ENCODE measurements at regions not wholly inside any gene's neighbourhood (a gene's known extent, or its start where the extent isn't known, plus 50 kb on each side); places are given as distances from the start of the nearest gene placed in this dataset.
A peak's percentile ranks its signal among the peaks of the same experiment; 100 is the strongest.

GRCh38 chr5:68872088-68872839 lies 221.6 kb upstream of the SLC30A5 start:
- DNase-seq (ENCODE audit: low spot score): no peak

- no peak for DNase-seq (ENCODE audit: low spot score)
These were observed 220.6 kb upstream of the SLC30A5 start for GRCh38 chr5:68873198-68873597.

GRCh38 chr5:68875351-68875750 lies 218.5 kb upstream of the SLC30A5 start:
- no peak for DNase-seq (ENCODE audit: low spot score)

- no peak for DNase-seq (ENCODE audit: low spot score)
These were observed 210.4 kb upstream of the SLC30A5 start for GRCh38 chr5:68883436-68883835.

- no peak for DNase-seq (ENCODE audit: low spot score)
These were observed 209.6 kb upstream of the SLC30A5 start for GRCh38 chr5:68884144-68884754.

- DNase-seq (ENCODE audit: low spot score): peak; percentile 44
These were observed 208.9 kb upstream of the SLC30A5 start for GRCh38 chr5:68884883-68885282.

GRCh38 chr5:68886814-68887213 lies 207.0 kb upstream of the SLC30A5 start:
- no peak for DNase-seq (ENCODE audit: low spot score)

- no peak for DNase-seq (ENCODE audit: low spot score)
These were observed 202.1 kb upstream of the SLC30A5 start for GRCh38 chr5:68891718-68892117.

- no peak for DNase-seq (ENCODE audit: low spot score)
These were observed 199.1 kb upstream of the SLC30A5 start for GRCh38 chr5:68894673-68895072.

GRCh38 chr5:68898951-68899471 lies 194.8 kb upstream of the SLC30A5 start:
- DNase-seq (ENCODE audit: low spot score): peak; percentile 17

GRCh38 chr5:68911840-68912690 lies 181.7 kb upstream of the SLC30A5 start:
- DNase-seq (ENCODE audit: low spot score): no peak

GRCh38 chr5:68915079-68915478 lies 178.7 kb upstream of the SLC30A5 start:
- no peak for DNase-seq (ENCODE audit: low spot score)

GRCh38 chr5:68918306-68918705 lies 175.5 kb upstream of the SLC30A5 start:
- DNase-seq (ENCODE audit: low spot score): no peak

GRCh38 chr5:68919988-68920490 lies 173.8 kb upstream of the SLC30A5 start:
- DNase-seq (ENCODE audit: low spot score): no peak

- DNase-seq (ENCODE audit: low spot score): no peak
These were observed 172.9 kb upstream of the SLC30A5 start for GRCh38 chr5:68920888-68921287.

GRCh38 chr5:68922172-68922987 lies 171.4 kb upstream of the SLC30A5 start:
- no peak for DNase-seq (ENCODE audit: low spot score)

GRCh38 chr5:68924481-68925145 lies 169.2 kb upstream of the SLC30A5 start:
- no peak for DNase-seq (ENCODE audit: low spot score)

- DNase-seq (ENCODE audit: low spot score): no peak
These were observed 165.1 kb upstream of the SLC30A5 start for GRCh38 chr5:68928617-68929302.

GRCh38 chr5:68930139-68930538 lies 163.7 kb upstream of the SLC30A5 start:
- no peak for DNase-seq (ENCODE audit: low spot score)

- peak; percentile 42 for DNase-seq (ENCODE audit: low spot score)
These were observed 160.9 kb upstream of the SLC30A5 start for GRCh38 chr5:68932830-68933434.
